Astrocyte (in vitro differentiated cells and primary cell): ENCODE measurements at regions not wholly inside any gene's neighbourhood (a gene's known extent, or its start where the extent isn't known, plus 50 kb on each side); places are given as distances from the start of the nearest gene placed in this dataset.

Experiments used
- DNase-seq: peaks from one replicate; pipeline ENCODE4 v3.0.0-alpha.2; 2010; ENCODE audit warnings: low read depth
- FAIRE-seq: peaks from 2 replicates; lab custom pipeline; 2011; peaks lifted over from hg19 to GRCh38; lab: Jason Lieb, UNC
- H2AFZ ChIP-seq: 2 replicates; pipeline ENCODE4 v1.6.0; 2012; ENCODE audit warnings: low read depth, low read length, inconsistent platforms
- H3K27ac ChIP-seq: 2 replicates; pipeline ENCODE4 v1.5.1; 2011; ENCODE audit warnings: low read depth, low read length, inconsistent platforms
- H3K27me3 ChIP-seq: 2 replicates; pipeline ENCODE4 v1.6.0; 2011; ENCODE audit warnings: low read length, inconsistent platforms; ENCODE audit not compliant: insufficient read depth
- H3K36me3 ChIP-seq: 2 replicates; pipeline ENCODE4 v1.5.1; 2011; ENCODE audit warnings: low read length, inconsistent platforms; ENCODE audit not compliant: insufficient read depth
- H3K4me1 ChIP-seq: 2 replicates; pipeline ENCODE4 v1.5.1; 2011; ENCODE audit warnings: low read length, inconsistent platforms; ENCODE audit not compliant: insufficient read depth
- H3K4me2 ChIP-seq: 2 replicates; pipeline ENCODE4 v1.6.0; 2012; ENCODE audit warnings: low read length, inconsistent platforms
- H3K4me3 ChIP-seq: 2 replicates; pipeline ENCODE4 v1.5.1; 2011; ENCODE audit warnings: low read depth, mild to moderate bottlenecking, low read length, inconsistent platforms; ENCODE audit not compliant: insufficient read depth
- H3K79me2 ChIP-seq: 2 replicates; pipeline ENCODE4 v1.6.0; 2012; ENCODE audit warnings: mild to moderate bottlenecking, low read length, inconsistent platforms; ENCODE audit not compliant: insufficient read depth
- H3K9ac ChIP-seq: 2 replicates; pipeline ENCODE4 v1.6.0; 2012; ENCODE audit warnings: mild to moderate bottlenecking, low read length, inconsistent platforms
- H3K9me3 ChIP-seq: 2 replicates; pipeline ENCODE4 v1.5.1; 2012; ENCODE audit warnings: low read depth, mild to moderate bottlenecking, low read length, inconsistent platforms; ENCODE audit not compliant: insufficient read depth
- H4K20me1 ChIP-seq: 2 replicates; pipeline ENCODE4 v1.6.0; 2012; ENCODE audit warnings: low read length, inconsistent platforms; ENCODE audit not compliant: insufficient read depth
- H3K27ac Mint-ChIP-seq: one replicate; pipeline ENCODE4 v1.8.0; 2021; ENCODE audit warnings: mild to moderate bottlenecking, mixed read lengths; ENCODE audit not compliant: unreplicated experiment
- H3K27me3 Mint-ChIP-seq: one replicate; pipeline ENCODE4 v1.8.0; 2021; ENCODE audit warnings: low read depth, mixed read lengths; ENCODE audit not compliant: unreplicated experiment
- H3K36me3 Mint-ChIP-seq: one replicate; pipeline ENCODE4 v1.8.0; 2021; ENCODE audit warnings: low read depth, mixed read lengths; ENCODE audit not compliant: unreplicated experiment
- H3K4me1 Mint-ChIP-seq: one replicate; pipeline ENCODE4 v1.8.0; 2021; ENCODE audit warnings: low read depth, mixed read lengths; ENCODE audit not compliant: unreplicated experiment
- H3K4me3 Mint-ChIP-seq: one replicate; pipeline ENCODE4 v1.8.0; 2021; ENCODE audit warnings: mild to moderate bottlenecking, moderate library complexity, mixed read lengths; ENCODE audit not compliant: unreplicated experiment
- H3K9me3 Mint-ChIP-seq: one replicate; pipeline ENCODE4 v1.8.0; 2021; ENCODE audit warnings: mild to moderate bottlenecking, mixed read lengths; ENCODE audit not compliant: unreplicated experiment
- CTCF ChIP-seq: IDR thresholded peaks from 2 replicates; pipeline ENCODE4 v1.5.1; 2011; ENCODE audit warnings: low read depth, mild to moderate bottlenecking, inconsistent platforms, low read length, moderate library complexity; ENCODE audit not compliant: insufficient read depth
- EZH2 ChIP-seq: IDR thresholded peaks from 2 replicates; pipeline ENCODE4 v1.6.1; 2012; ENCODE audit warnings: mild to moderate bottlenecking, low read length, inconsistent platforms; ENCODE audit not compliant: insufficient read depth

GRCh38 chr4:124964251-124964650 is 251.7 kb upstream of the ANKRD50 start:
- H3K27me3 Mint-ChIP-seq, result no peaks in the 10 kb centered on the region
- Histone ChIP-seq H3K27me3 (no peaks in the 10 kb centered on the region), H3K4me1 (no peaks in the 10 kb centered on the region), H3K9ac (no peak overlapping the region), H3K4me2 (no peak overlapping the region), H3K4me3 (no peak overlapping the region), H2AFZ (no peak overlapping the region), H4K20me1 (no peaks in the 10 kb centered on the region), H3K36me3 (no peaks in the 10 kb centered on the region), H3K9me3 (peaks cover 14% of the 10 kb centered on the region), H3K27ac (no peak overlapping the region), H3K79me2 (no peaks in the 10 kb centered on the region)
- no peaks in the 10 kb centered on the region for H3K4me1 Mint-ChIP-seq
- FAIRE-seq (no peak), DNase-seq (no peak)
- H3K27ac Mint-ChIP-seq, result no peak overlapping the region
- TF ChIP-seq CTCF, result no peak
- TF ChIP-seq EZH2, result no peak
- no peaks in the 10 kb centered on the region for H3K36me3 Mint-ChIP-seq
- peaks cover 14% of the 10 kb centered on the region for H3K9me3 Mint-ChIP-seq
- H3K4me3 Mint-ChIP-seq, result no peak overlapping the region

- no peak overlapping the region for H3K4me3 Mint-ChIP-seq
- no peaks in the 10 kb centered on the region for H3K36me3 Mint-ChIP-seq
- H4K20me1 ChIP-seq, result no peaks in the 10 kb centered on the region
- no peak overlapping the region for H3K4me2 ChIP-seq
- H3K27ac ChIP-seq, result no peak overlapping the region
- no peak for FAIRE-seq
- no peak for DNase-seq
- H3K9ac ChIP-seq, result no peak overlapping the region
- no peaks in the 10 kb centered on the region for H3K27me3 Mint-ChIP-seq
- no peaks in the 10 kb centered on the region for H3K4me1 Mint-ChIP-seq
- H3K9me3 Mint-ChIP-seq, result peaks cover 14% of the 10 kb centered on the region
- no peaks in the 10 kb centered on the region for H3K4me1 ChIP-seq
- TF ChIP-seq EZH2 (no peak), CTCF (no peak)
- H3K9me3 ChIP-seq, result peaks cover 14% of the 10 kb centered on the region
- no peak overlapping the region for H3K4me3 ChIP-seq
- H3K27ac Mint-ChIP-seq, result no peak overlapping the region
- H2AFZ ChIP-seq, result no peak overlapping the region
- no peaks in the 10 kb centered on the region for H3K27me3 ChIP-seq
- H3K79me2 ChIP-seq, result no peaks in the 10 kb centered on the region
- no peaks in the 10 kb centered on the region for H3K36me3 ChIP-seq
Observed at GRCh38 chr4:124961138-124961750, 248.7 kb upstream of the ANKRD50 start.

GRCh38 chr4:124958847-124959246 is 246.3 kb upstream of the ANKRD50 start:
- Mint-ChIP-seq H3K27ac (no peak overlapping the region), H3K36me3 (no peaks in the 10 kb centered on the region), H3K4me3 (no peak overlapping the region), H3K9me3 (peaks cover 14% of the 10 kb centered on the region), H3K4me1 (no peaks in the 10 kb centered on the region), H3K27me3 (no peaks in the 10 kb centered on the region)
- H3K9ac ChIP-seq, result no peak overlapping the region
- H2AFZ ChIP-seq, result no peak overlapping the region
- H3K27me3 ChIP-seq, result no peaks in the 10 kb centered on the region
- no peaks in the 10 kb centered on the region for H3K79me2 ChIP-seq
- no peak overlapping the region for H3K27ac ChIP-seq
- no peak overlapping the region for H3K4me2 ChIP-seq
- DNase-seq (no peak), FAIRE-seq (no peak)
- peaks cover 14% of the 10 kb centered on the region for H3K9me3 ChIP-seq
- no peaks in the 10 kb centered on the region for H4K20me1 ChIP-seq
- no peak overlapping the region for H3K4me3 ChIP-seq
- TF ChIP-seq EZH2 (no peak), CTCF (no peak)
- no peaks in the 10 kb centered on the region for H3K4me1 ChIP-seq
- H3K36me3 ChIP-seq, result no peaks in the 10 kb centered on the region
